Fibroblast of lung (primary cell): ENCODE measurements at regions not wholly inside any gene's neighbourhood (a gene's known extent, or its start where the extent isn't known, plus 50 kb on each side); places are given as distances from the start of the nearest gene placed in this dataset.
A peak's percentile ranks its signal among the peaks of the same experiment; 100 is the strongest.
"Not testable (repeated sequence)": the region's sequence is repeated elsewhere in the genome, so short reads cannot be mapped to it uniquely, and the experiment has no call there.

Experiments
- DNase-seq, 2 donors: peaks; one replicate each; pipeline versions ENCODE4 v3.0.0 to v3.0.0-alpha.2; 2010; ENCODE audit warnings: low read depth in 2 of 2
- H2AFZ ChIP-seq: 2 replicates; pipeline ENCODE4 v1.5.1; 2012; ENCODE audit warnings: low read length, control low read depth, inconsistent platforms
- H3K27ac ChIP-seq: 2 replicates; pipeline ENCODE4 v1.5.1; 2011; ENCODE audit warnings: low read length, control low read depth; ENCODE audit not compliant: insufficient read depth
- H3K27me3 ChIP-seq: 2 replicates; pipeline ENCODE4 v1.5.1; 2011; ENCODE audit warnings: mild to moderate bottlenecking, low read length; ENCODE audit not compliant: control insufficient read depth, insufficient read depth
- H3K36me3 ChIP-seq: 2 replicates; pipeline ENCODE4 v1.5.1; 2011; ENCODE audit warnings: low read length; ENCODE audit not compliant: control insufficient read depth, insufficient read depth
- H3K4me1 ChIP-seq: 2 replicates; pipeline ENCODE4 v1.5.1; 2011; ENCODE audit warnings: low read length; ENCODE audit not compliant: control insufficient read depth, insufficient read depth; ENCODE audit errors: extremely low read depth
- H3K4me2 ChIP-seq: 2 replicates; pipeline ENCODE4 v1.5.1; 2011; ENCODE audit warnings: low read length, control low read depth; ENCODE audit not compliant: insufficient read depth; ENCODE audit errors: extremely low read depth
- H3K4me3 ChIP-seq, 4 experiments: fragments of 200-600 bp in 1 of 4; sonication (generic) in 1 of 4; replicated peaks in 1 of 4; 2 replicates each; pipeline ENCODE4 v1.5.1; 2011 to 2016; ENCODE audit warnings: low read length in 4 of 4, low read depth in 3 of 4, mild to moderate bottlenecking in 3 of 4, control low read depth in 2 of 4, inconsistent platforms in 1 of 4, mixed read lengths in 1 of 4; ENCODE audit not compliant: insufficient read depth in 1 of 4; ENCODE audit errors: control extremely low read depth in 1 of 4
- H3K79me2 ChIP-seq: 2 replicates; pipeline ENCODE4 v1.5.1; 2012; ENCODE audit warnings: mild to moderate bottlenecking, low read length, inconsistent platforms; ENCODE audit not compliant: control insufficient read depth, insufficient read depth
- H3K9ac ChIP-seq: 2 replicates; pipeline ENCODE4 v1.5.1; 2011; ENCODE audit warnings: mild to moderate bottlenecking, low read length, control low read depth; ENCODE audit not compliant: insufficient read depth
- H3K9me3 ChIP-seq: 2 replicates; pipeline ENCODE4 v1.5.1; 2012; ENCODE audit warnings: low read depth, low read length; ENCODE audit not compliant: control insufficient read depth, insufficient read depth
- H4K20me1 ChIP-seq: 2 replicates; pipeline ENCODE4 v1.5.1; 2011; ENCODE audit warnings: low read length; ENCODE audit not compliant: control insufficient read depth, insufficient read depth; ENCODE audit errors: extremely low read depth
- CTCF ChIP-seq, 2 donors: IDR thresholded peaks in 1 of 2; conservative IDR thresholded peaks in 1 of 2; 1 replicate in 1 of 2; 2 replicates in 1 of 2; pipeline ENCODE4 v1.5.1; 2011 to 2012; ENCODE audit warnings: low read length in 2 of 2, control low read depth in 1 of 2, inconsistent platforms in 1 of 2, low read depth in 1 of 2, mild to moderate bottlenecking in 1 of 2
- EZH2 ChIP-seq: IDR thresholded peaks from 2 replicates; pipeline ENCODE4 v1.5.1; 2012; ENCODE audit warnings: low read length, control low read depth, mild to moderate bottlenecking; ENCODE audit errors: missing control alignments

- Histone ChIP-seq H3K4me1 (peaks cover 5% of the 10 kb centered on the region), H3K9me3 (no peaks in the 10 kb centered on the region), H3K4me2 (no peak overlapping the region), H3K27ac (no peak overlapping the region), H4K20me1 (no peaks in the 10 kb centered on the region), H3K27me3 (no peaks in the 10 kb centered on the region), H3K36me3 (no peaks in the 10 kb centered on the region), H3K4me3 (no peak overlapping the region), H2AFZ (no peak overlapping the region), H3K9ac (no peak overlapping the region), H3K79me2 (no peaks in the 10 kb centered on the region)
- TF ChIP-seq CTCF (conservative IDR thresholded peaks at IDR 0.05 in 1 of 2, IDR thresholded peaks at IDR 0.05 in 1 of 2; ENCODE audit: low read depth in 1 of 2, low read length in 2 of 2) = no peak
- no peak for TF ChIP-seq EZH2
- DNase-seq = peak; percentile 53 to 68
These were observed 172.5 kb upstream of the TMEM45B start for GRCh38 chr11:129643031-129643721.

- Histone ChIP-seq H3K4me2 (no peak overlapping the region), H3K27ac (no peak overlapping the region), H3K4me3 (no peak overlapping the region), H3K9me3 (no peaks in the 10 kb centered on the region), H2AFZ (no peak overlapping the region), H4K20me1 (no peaks in the 10 kb centered on the region), H3K4me1 (peaks cover 2% of the 10 kb centered on the region), H3K9ac (no peak overlapping the region), H3K79me2 (no peaks in the 10 kb centered on the region), H3K27me3 (no peaks in the 10 kb centered on the region), H3K36me3 (no peaks in the 10 kb centered on the region)
- TF ChIP-seq CTCF (conservative IDR thresholded peaks at IDR 0.05 in 1 of 2, IDR thresholded peaks at IDR 0.05 in 1 of 2; ENCODE audit: low read depth in 1 of 2, low read length in 2 of 2) = no peak
- no peak for TF ChIP-seq EZH2
- DNase-seq = peak; percentile 29 to 65
These were observed 171.3 kb upstream of the TMEM45B start for GRCh38 chr11:129644326-129644725.

GRCh38 chr11:129645943-129646342 is 169.7 kb upstream of the TMEM45B start:
- H3K4me2 ChIP-seq = no peak overlapping the region
- no peak overlapping the region for H3K4me3 ChIP-seq
- H3K4me1 ChIP-seq = peaks cover 2% of the 10 kb centered on the region
- TF ChIP-seq EZH2 (no peak), CTCF (conservative IDR thresholded peaks at IDR 0.05 in 1 of 2, IDR thresholded peaks at IDR 0.05 in 1 of 2; ENCODE audit: low read depth in 1 of 2, low read length in 2 of 2) (no peak)
- DNase-seq = no peak
- no peak overlapping the region for H2AFZ ChIP-seq
- H3K27me3 ChIP-seq = no peaks in the 10 kb centered on the region
- no peaks in the 10 kb centered on the region for H3K79me2 ChIP-seq
- H3K9ac ChIP-seq = no peak overlapping the region
- no peaks in the 10 kb centered on the region for H3K9me3 ChIP-seq
- H3K27ac ChIP-seq = no peak overlapping the region
- H3K36me3 ChIP-seq = no peaks in the 10 kb centered on the region
- H4K20me1 ChIP-seq = no peaks in the 10 kb centered on the region

DNA sequence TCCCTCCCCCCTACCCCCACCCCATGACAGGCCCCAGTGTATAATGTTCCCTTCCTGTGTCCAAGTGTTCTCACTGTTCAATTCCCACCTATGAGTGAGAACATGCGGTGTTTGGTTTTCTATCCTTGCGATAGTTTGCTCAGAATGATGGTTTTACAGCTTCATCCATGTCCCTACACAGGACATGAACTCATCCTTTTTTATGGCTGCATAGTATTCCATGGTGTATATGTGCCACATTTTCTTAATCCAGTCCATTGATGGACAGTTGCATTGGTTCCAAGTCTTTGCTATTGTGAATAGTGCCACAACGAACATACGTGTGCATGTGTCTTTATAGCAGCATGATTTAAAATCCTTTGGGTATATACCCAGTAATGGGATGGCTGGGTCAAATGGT is 165.6 kb upstream of the TMEM45B start:
- not testable (repeated sequence) for H3K9ac ChIP-seq, DNase-seq, H3K4me3 ChIP-seq, H2AFZ ChIP-seq, H3K4me1 ChIP-seq, H3K4me2 ChIP-seq, H4K20me1 ChIP-seq, H3K36me3 ChIP-seq, H3K9me3 ChIP-seq, H3K27me3 ChIP-seq, H3K79me2 ChIP-seq, H3K27ac ChIP-seq
